ENCODE measurements at regions not wholly inside any gene's neighbourhood (a gene's known extent, or its start where the extent isn't known, plus 50 kb on each side); places are given as distances from the start of the nearest gene placed in this dataset.
A peak's percentile ranks its signal among the peaks of the same experiment; 100 is the strongest.
"Not testable (repeated sequence)": the region's sequence is repeated elsewhere in the genome, so short reads cannot be mapped to it uniquely, and the experiment has no call there.

DNA sequence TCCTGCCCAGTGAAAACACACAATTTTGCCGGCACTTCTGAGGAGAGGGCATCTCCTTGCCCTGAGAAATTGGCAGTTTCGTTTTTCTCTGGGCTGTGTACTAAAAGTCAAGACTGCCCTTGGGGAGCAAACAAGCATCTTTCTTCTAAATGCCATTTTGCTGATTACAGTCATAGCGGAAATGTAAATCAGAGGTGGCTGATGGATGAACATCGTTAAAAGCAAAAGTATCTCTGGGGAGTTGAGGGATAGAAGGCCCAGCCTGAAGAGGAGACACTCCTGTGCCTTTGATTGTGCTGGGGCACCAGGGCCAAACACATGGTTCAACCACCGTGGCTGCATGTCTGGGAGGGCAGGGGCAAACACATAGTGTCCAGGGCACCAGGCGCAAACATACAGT, 49.8 kb downstream of the ABCC12 start:
- DNase-seq (ENCODE audit: low spot score) (no peak), FAIRE-seq (no peak)

DNA sequence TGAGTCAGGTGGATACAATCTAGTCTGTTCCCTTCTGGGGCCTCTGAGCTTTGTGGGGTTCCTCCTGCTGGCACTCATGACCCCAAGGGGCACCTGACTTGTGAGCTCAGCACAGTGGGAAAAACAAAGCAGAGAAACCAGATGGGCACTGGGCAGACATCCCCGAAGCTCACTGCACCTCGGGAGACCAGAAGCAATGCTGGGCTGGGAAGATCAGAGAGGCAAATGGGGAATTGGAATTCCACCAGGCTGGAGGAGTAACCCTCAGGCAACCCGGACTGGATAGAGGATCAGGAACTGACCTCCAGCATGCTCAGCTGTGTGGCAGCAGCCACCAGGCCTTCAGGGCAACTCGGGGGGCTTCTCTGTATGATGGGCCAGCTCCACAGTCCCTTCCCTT, 50.3 kb downstream of the ABCC12 start:
- FAIRE-seq: no peak
- DNase-seq (ENCODE audit: low spot score): no peak

- no peak for DNase-seq (ENCODE audit: low spot score)
- no peak for FAIRE-seq
Measured at GRCh38 chr16:48103591-48103990, 52.2 kb downstream of the ABCC12 start.

DNA sequence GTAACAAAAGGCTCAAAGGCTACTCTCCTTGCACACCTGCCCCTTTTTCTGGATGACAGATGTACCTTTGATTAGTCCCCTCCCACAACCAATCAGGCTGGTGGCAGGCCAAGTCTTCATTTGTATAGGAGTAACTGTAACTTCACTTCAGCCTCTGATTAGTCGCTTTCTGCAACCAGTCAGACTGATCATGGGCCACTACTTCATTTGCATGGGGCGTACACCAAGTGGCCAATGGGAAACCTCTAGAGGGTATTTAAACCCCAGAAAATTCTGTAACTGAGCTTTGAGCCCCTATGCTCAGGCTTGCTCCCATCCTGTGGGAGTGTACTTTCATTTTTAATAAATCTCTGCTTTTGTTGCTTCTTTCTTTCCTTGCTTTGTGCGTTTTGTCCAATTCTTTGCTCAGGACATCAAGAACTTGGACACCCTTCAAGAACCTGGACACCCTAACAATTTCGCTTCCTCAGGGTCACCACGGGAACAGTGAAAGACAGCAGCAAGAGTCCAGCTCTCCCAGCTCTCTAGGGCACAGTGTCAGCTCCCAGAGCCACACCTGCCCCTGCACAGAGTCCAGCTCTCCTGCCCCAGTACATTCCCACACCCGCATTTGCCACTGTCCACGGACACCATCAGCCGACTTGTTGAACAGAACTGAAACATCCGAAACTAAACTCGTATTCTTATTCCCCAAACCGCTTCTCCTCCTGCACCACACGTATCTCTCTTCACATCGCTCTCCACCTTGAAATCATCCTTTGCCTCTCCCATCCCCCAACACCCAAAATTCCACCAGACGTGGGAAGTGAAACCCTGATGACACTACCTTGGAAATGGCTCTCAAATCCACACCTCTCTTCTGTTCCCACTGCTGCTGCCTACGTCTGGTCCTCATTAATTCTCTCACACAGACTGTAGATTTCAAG, 53.4 kb downstream of the ABCC12 start:
- no peak for FAIRE-seq
- no peak for DNase-seq (ENCODE audit: low spot score)

DNA sequence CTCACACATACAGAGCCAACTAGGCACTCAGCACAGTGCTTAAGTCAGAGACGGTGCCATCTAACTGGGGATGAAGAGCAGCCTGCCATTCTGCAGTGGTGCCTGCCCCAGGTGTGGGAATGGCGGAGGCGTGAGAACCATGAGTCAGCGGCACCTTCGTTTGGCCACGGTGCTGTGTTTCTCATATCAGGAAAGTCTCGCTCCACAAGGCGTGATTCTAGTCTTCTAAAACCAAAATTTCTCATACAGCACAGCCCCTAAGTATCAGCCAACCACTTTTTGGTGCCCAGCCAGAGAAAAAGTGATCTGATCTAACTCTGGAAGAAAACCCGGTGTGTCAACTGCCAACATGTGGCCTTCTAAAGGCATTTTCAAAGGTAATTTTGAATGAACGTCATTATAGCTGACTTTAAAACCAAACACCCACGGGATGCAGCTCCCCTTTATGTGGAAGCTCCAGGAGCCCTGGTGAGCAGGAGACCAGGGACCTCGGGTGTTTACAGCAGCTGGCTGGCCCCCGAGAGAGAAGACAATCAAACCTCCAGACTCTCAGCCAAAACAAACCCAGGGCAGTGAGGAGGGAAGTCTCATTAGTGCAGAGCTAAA, 54.6 kb downstream of the ABCC12 start:
- DNase-seq (ENCODE audit: low spot score) (no peak), FAIRE-seq (no peak)

DNA sequence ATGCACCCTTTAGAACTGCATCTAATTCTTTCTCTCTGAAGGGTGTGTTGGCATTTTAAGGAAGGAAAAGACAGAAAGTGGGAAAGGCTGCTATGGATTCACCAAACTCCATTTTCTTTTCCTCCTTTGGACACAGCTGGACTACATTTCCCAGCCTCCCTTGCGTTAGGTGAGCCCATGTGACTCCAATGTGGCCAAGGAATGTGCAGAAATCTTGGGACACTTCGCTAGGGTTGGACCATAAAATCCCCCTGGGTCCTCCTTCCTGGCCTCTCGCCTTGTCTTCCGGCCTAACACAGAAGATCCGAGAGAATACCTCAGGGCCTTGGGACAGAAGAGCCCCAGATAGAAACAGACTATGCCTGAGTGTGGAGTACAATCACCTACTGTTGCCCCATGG, 56.3 kb downstream of the ABCC12 start:
- no peak for DNase-seq (ENCODE audit: low spot score)
- FAIRE-seq: no peak

- FAIRE-seq: no peak
- DNase-seq (ENCODE audit: low spot score): no peak
Measured at GRCh38 chr16:48098472-48098871, 57.3 kb downstream of the ABCC12 start.

GRCh38 chr16:48091117-48091516, 64.7 kb downstream of the ABCC12 start:
- DNase-seq (ENCODE audit: low spot score) (no peak), FAIRE-seq (no peak)

DNA sequence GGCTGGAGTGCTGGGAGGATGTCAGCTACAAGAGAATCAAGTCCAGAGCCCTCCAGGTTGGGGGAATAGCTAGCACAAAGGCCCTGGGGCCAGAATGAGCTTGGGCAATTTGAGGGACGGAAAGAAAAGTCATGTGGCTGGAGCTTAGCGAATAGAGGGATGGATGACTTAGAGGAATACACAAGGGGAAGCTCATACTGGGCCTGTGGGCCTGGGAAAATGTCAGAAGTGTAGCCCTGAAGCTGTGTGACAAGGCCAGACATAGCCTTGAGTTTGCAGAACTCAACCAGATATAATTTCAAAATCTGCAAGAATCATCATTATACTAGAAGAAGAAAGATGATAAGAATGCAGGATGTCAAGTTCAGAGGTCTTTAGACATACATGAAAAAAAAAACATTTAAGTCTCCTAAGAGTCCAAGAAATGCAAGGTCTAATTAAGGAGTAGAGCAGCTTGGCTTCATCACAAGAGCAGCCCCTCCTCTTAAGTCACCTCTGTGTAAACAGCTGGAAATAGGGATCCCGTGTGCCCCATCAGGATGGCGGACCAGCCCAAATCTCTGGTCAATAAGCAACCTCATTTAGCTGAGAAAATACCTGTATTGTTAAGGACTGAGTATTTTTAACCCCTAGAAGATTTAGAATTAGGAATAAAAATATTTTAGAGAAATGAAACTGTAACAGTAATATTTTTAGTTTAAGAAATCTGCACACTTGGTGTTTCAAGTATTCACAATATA, 66.6 kb downstream of the ABCC12 start:
- no peak for FAIRE-seq

GRCh38 chr16:48087639-48088038, 68.2 kb downstream of the ABCC12 start:
- no peak for FAIRE-seq
- no peak for DNase-seq (ENCODE audit: low spot score)

More for the DNA sequence above, 66.6 kb downstream of the ABCC12 start:
- no peak for DNase-seq (ENCODE audit: low spot score)

DNA sequence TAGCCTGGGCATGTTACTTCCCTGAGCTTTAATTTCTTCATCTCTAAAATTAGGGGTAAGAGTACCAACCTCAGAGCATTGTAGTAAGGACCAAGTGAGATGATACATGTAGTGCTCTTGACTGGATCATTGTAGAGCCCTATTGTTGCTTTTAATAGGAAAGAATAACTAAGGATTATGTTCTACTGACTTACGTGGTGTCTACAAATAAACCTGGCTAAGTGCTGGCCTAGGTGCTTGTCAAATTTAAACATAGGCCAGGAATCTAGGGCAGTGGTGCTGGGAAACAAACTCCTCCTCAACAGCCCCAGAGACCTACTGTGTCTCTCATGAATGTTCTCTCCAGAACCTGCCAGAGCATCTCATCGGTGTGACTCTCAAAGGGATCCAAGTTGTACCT, 69.4 kb downstream of the ABCC12 start:
- no peak for FAIRE-seq
- no peak for DNase-seq (ENCODE audit: low spot score)

- FAIRE-seq: no peak
- DNase-seq (ENCODE audit: low spot score): no peak
Measured at GRCh38 chr16:48085729-48086128, 70.1 kb downstream of the ABCC12 start.

DNA sequence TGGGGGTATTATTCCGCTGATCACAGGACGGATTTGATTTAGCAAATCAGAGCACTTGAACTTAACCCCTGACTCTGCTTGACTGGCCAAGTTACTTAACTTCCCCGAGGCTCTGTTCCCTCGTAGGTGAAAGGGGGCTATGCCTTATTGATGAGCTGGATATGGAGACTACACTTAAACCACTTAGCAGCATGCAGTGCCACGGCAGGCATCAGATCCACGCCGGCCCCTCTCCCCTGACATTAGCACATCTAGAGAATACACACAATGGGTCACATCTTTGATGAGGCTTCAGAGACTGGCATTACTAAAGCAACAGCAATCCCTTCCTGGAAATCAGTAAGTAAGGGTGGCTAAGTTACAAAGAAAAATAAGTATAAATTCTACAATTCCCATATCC, 71.0 kb downstream of the ABCC12 start:
- DNase-seq (ENCODE audit: low spot score) (no peak), FAIRE-seq (no peak)

DNA sequence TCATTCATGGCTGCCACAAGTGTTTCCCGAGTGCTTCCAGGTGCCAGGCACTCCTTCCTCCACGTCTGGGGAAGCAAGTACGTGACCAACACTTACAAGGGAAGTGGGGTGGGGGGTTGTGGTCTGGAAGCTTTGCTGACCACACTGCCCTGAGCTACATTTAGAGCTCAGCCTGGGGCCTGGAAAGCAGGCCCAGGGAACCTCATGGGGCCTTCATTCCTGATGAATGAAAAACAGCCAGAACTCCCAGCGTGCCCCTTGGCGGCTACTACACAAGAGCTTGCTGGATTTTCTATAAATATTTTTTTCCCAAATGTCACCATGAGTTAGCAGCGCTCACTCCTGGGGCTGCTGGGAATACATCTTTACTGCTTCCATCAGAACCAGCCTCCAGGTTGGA, 73.3 kb downstream of the ABCC12 start:
- FAIRE-seq (no peak), DNase-seq (ENCODE audit: low spot score) (no peak)

- peak; percentile 77 for FAIRE-seq
- DNase-seq (ENCODE audit: low spot score): peak; percentile 73
Measured at GRCh38 chr16:48081656-48082055, 74.1 kb downstream of the ABCC12 start.

- FAIRE-seq: no peak
- DNase-seq (ENCODE audit: low spot score): no peak
Measured at GRCh38 chr16:48076455-48077012, 79.3 kb downstream of the ABCC12 start.

- DNase-seq (ENCODE audit: low spot score) (no peak), FAIRE-seq (no peak)
Measured at GRCh38 chr16:48075398-48075797, 80.4 kb downstream of the ABCC12 start.

- FAIRE-seq (no peak), DNase-seq (ENCODE audit: low spot score) (no peak)
Measured at GRCh38 chr16:48067388-48067787, 88.4 kb downstream of the ABCC12 start.

DNA sequence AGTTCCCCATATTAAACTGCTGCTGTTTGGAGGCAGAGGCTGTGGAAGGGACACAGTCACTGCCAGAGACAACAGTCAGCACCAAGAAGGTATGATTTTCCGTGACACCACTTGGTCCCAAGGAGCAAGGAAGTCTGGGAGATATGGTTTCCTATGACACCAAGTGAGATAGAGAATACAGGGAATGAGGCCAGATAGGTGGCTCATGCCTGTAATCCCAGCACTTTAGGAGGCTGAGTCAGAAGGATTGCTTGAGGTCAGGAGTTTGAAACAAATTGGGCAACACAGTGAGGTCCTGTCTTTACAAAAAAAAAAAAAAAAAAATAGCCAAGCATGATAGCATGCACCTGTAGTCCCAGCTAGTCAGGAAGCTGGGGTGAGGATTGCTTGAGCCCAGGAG, 90.8 kb downstream of the ABCC12 start:
- no peak for FAIRE-seq
- no peak for DNase-seq (ENCODE audit: low spot score)

- DNase-seq (ENCODE audit: low spot score) (no peak), FAIRE-seq (no peak)
Measured at GRCh38 chr16:48062681-48063080, 93.1 kb downstream of the ABCC12 start.

DNA sequence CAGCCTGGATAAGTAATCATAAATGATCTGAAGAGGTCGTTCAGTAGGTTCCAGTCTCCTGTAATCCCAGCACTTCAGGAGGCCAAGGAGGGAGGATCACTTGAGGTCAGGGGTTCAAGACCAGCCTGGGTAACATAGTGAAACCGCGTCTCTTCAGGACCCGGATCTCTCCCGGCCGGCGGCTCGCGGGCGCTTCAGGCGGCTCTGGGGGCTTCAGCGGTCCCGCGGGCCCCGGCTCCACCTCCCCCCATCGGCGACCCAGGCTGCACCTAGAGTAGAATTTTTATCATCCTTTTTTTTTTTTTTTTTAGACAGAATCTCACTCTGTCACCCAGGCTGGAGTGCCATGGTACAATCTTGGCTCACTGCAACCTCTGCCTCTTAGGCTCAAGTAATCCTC, 95.9 kb downstream of the ABCC12 start:
- FAIRE-seq: no peak
- no peak for DNase-seq (ENCODE audit: low spot score)

- not testable (repeated sequence) for FAIRE-seq; DNase-seq (ENCODE audit: low spot score)
Measured at GRCh38 chr16:48059190-48059589, 96.6 kb downstream of the ABCC12 start.
